ENCODE measurements at regions not wholly inside any gene's neighbourhood (a gene's known extent, or its start where the extent isn't known, plus 50 kb on each side); places are given as distances from the start of the nearest gene placed in this dataset.

DNA sequence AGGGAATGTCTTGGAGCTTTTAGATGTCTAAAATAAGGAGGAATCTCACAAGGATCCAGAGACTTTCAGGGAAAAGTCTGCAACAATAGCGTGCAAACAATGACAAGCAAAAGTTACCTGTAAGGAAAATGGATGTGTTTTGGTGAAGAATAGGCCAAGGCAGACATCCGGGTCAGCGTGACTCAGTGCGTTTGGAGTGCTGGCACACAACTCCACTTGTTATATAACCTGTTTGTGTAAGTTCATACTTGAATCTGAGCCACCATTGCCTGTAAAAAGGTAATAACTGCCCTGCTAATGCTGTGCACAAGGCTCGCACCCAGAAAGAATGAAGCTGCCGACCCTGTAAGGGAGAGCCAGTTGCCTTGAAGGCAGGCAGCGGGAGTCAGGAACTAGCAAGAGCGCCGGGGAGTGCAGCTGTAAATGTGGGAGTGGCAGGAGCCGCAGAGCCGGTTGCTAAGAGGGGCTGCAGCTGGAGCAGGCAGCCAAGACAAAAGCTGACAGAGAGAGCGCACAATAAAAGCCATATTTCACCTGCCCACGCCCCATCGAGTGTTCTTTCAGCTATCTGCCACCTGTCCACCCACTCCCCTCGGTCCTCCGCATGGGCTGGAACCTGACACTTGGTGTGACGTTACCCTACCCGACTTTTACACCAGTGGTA lies 638.5 kb upstream of the MIS18BP1 start:
- TF ChIP-seq CTCF (IDR thresholded peaks at IDR 0.05; ENCODE audit: insufficient read depth, low read depth, low read length) (no peak), EZH2 (IDR thresholded peaks at IDR 0.05; ENCODE audit: insufficient read depth, low read length) (no peak)
